ENCODE measurements at regions not wholly inside any gene's neighbourhood (a gene's known extent, or its start where the extent isn't known, plus 50 kb on each side); places are given as distances from the start of the nearest gene placed in this dataset.

DNA sequence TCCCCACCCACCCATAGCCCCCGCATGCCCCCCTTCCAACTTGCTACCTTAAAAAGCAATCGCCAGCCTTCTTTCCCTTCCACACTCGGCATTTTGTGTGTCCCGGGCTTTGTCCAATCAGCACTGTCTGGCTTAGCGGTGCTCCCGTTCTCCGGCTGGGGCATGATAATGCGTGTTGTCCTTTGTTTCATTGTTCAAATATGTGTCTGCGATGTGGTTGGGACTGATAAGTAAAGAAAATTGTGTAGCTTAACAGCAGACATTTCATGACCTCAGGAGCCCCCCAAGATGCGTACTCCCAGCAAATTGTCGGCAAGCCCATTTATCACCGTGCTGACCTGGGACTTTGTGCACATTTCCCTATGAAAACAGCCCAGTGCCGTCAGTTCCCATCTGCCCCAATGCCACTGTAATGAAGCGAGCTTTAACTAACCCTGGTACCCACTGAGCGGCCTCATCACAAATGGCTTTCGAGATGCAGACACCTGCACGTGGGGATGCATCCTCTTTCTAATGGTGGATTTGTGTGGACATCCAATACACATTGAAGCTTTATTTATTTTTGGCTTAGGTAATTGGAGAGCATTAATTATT is 167.0 kb upstream of the E2F8 start:
- no peak for DNase-seq (ENCODE audit: low read depth in 2 of 2, low spot score in 1 of 2)

DNA sequence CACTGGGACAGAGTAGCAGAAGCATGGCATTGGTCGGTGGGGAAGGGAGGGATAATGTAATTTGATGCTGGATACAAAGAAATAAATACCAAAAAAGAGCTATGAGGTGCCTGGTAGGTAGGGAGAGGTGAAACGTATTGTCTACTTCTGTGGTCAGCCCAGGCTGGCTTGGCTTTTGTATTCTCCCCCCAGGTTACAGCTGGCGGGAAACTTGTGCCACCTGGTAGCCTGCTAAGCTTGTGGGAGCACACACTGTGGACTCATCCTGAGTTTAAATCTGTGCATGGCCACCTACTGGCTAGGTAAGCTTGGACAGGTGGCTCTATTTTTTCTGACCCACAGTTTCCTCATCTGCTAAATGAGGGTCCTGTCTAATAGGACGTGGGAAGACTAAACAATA is 165.2 kb upstream of the E2F8 start:
- no peak for DNase-seq (ENCODE audit: low read depth in 2 of 2, low spot score in 1 of 2)

- no peak for DNase-seq (ENCODE audit: low read depth in 2 of 2, low spot score in 1 of 2)
Observed at GRCh38 chr11:19404787-19405186, 164.0 kb upstream of the E2F8 start.

GRCh38 chr11:19403196-19403895 is 162.6 kb upstream of the E2F8 start:
- no peak for DNase-seq (ENCODE audit: low read depth in 2 of 2, low spot score in 1 of 2)

GRCh38 chr11:19400296-19400695 is 159.6 kb upstream of the E2F8 start:
- DNase-seq (ENCODE audit: low read depth in 2 of 2, low spot score in 1 of 2): no peak

DNA sequence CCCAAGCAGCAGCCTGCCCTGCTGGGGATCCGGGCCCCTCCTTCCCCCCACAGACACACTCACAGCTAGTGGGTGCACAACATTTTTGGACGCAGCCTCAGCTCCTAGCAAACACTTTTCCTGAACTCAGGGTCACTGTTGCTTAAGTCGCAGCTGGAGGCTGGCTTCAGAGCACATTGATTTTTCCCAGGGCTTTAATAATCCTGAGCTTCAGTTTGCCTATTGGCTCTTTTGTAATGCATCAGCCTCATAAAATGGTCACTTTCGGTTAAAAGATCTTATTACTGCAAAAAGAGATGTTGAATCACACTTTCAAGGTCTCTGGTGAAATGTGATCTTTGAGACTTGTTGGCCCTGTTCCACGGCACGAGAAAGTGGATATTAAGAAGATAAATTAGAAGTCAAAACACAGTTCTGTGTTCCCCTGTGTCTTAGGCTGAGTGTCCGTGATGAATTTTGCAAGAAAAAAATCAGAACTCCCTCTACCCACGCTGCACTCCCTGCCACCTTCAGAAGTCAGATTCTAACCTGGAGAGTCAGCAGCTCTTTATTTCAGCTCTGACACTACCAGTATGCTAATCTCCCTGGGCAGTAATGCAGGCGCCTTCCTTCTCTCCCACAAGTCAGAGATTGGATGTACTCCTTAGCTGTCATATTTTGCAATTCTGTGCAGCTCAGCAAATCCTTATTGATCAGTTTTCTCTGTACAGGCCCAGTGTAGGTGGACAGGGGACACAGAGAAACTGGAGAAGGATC is 158.2 kb upstream of the E2F8 start:
- no peak for DNase-seq (ENCODE audit: low read depth in 2 of 2, low spot score in 1 of 2)

- DNase-seq (ENCODE audit: low read depth in 2 of 2, low spot score in 1 of 2): no peak
Observed at GRCh38 chr11:19398273-19398672, 157.5 kb upstream of the E2F8 start.

- no peak for DNase-seq (ENCODE audit: low read depth in 2 of 2, low spot score in 1 of 2)
Observed at GRCh38 chr11:19395050-19395449, 154.3 kb upstream of the E2F8 start.

GRCh38 chr11:19394525-19395016 is 153.8 kb upstream of the E2F8 start:
- DNase-seq (ENCODE audit: low read depth in 2 of 2, low spot score in 1 of 2): no peak

DNA sequence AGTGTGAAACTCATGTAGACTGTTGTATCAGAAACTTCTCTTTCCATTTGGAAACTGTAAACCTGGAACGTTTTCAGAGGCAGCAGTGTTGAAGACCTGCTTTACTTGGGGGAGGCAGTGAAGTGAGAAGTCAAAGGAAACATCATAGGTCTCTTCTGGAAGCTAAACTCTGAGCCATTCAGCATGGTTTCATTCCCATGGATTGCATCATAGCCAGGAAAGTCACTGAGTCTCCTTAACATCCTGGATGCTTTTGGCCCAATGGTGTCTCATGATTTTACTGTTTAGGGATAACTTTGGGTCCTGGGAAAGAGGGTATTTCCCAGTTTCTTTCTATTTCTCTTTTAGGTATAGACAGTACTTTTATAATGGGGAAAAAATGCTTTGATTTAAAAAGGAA is 153.2 kb upstream of the E2F8 start:
- DNase-seq (ENCODE audit: low read depth in 2 of 2, low spot score in 1 of 2): no peak

GRCh38 chr11:19392847-19393518 is 152.2 kb upstream of the E2F8 start:
- no peak for DNase-seq (ENCODE audit: low read depth in 2 of 2, low spot score in 1 of 2)

DNA sequence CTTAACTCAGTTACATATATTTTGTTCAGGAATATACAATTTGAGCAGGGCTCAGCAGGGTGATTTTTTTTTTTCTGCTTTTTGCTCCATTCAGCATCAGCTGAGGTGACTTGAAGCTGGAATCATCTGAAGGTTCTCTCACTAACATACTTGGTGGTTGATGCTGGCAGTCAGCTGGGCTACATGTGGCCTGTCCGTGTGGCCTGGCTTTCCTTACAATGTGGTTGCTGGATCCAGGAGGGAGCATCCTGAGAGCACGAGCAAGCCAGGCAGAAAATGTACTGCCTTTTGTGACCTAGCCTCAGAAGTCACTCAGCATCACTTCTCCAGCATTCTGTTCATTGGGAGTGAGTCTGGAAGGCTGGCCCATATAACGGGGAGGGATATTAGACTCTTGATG is 151.6 kb upstream of the E2F8 start:
- no peak for DNase-seq (ENCODE audit: low read depth in 2 of 2, low spot score in 1 of 2)

DNA sequence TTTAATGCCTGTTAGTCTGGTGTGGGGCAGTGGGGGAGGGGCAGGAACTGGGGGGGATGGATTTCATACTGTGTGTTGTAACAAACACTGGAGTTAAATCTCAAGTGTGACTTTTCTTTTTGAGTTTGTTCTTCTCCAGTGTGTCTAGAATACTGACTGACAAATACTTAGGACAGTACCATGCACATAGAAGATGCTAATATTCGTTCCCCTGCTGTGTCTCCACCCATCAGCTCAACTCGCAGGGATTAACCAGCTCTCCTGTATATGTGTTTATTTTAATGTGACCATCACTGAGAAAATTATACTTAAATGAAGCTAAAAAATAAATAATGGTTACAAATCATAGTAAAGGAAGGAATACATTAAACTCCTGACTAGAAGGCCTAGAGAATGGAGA is 150.9 kb upstream of the E2F8 start:
- DNase-seq (ENCODE audit: low read depth in 2 of 2, low spot score in 1 of 2): no peak

- DNase-seq (ENCODE audit: low read depth in 2 of 2, low spot score in 1 of 2): no peak
Observed at GRCh38 chr11:19391026-19391425, 150.3 kb upstream of the E2F8 start.

DNA sequence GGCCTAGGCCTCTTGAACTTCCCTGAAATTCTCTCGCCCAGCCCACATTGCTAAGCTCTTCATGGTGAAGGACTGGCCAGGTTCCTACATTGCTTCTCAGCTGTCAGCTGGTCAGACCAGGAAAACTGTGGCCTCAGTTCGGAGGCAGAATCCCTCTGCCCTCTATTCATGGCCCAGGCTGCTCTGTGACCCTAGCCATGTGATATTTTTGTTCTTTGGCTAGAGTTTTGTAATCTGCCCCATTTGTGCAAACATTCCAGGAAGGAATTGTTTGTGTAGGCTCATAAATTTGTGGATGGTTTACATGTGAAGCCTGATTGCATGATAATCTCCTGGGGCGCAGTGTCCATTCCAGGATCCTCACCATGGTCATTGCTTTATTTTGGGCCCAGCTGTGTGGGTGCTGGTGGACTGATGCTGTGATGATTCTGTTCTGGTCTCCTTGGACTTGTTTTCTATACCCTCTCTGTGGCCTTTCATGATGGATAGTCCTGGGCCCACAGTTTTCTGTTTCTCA is 149.1 kb upstream of the E2F8 start:
- no peak for DNase-seq (ENCODE audit: low read depth in 2 of 2, low spot score in 1 of 2)

DNA sequence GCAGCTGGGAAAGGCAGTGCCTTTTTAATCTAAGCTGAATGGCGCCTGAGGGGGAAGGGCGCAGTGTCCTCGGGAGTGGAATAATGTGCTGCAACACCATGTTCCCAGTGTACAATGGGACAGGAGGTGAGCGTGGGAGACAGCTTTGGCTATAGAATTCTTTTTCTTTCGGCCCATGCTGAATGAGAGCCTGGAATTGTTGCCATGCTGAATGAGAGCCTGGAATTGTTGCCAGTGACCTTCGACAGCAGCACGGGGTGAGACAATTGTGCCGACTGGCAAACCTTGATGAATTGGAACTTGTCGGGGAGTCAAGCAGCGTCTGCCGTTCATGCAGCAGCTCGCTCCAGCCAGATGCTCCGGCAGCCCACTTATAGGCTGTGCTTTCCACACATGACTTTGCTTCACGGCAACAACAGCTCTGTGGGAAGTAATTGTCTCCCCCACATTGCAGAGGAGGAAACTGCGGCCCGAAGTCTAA is 141.4 kb upstream of the E2F8 start:
- DNase-seq (ENCODE audit: low read depth in 2 of 2, low spot score in 1 of 2): no peak

DNA sequence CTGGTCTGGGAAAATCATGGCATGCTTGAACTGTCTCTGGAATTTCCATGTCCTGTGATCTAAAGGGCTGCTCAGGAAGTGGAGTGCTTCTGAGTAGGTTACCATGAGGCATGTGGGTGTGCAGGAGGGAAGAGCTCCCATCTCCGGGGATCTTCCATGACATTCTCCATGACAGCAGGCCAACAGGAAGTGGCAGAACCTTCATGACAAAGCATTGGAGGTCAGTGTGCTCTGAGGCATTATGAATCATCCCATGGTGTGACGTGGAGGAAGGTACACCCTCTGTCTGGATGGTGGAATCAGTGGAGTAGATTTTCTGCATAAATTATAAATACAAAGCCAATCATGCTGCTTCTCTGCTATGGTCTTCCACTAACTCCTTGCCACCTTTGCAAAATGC is 139.6 kb upstream of the E2F8 start:
- no peak for DNase-seq (ENCODE audit: low read depth in 2 of 2, low spot score in 1 of 2)

GRCh38 chr11:19379465-19379864 is 138.7 kb upstream of the E2F8 start:
- DNase-seq (ENCODE audit: low read depth in 2 of 2, low spot score in 1 of 2): no peak

DNA sequence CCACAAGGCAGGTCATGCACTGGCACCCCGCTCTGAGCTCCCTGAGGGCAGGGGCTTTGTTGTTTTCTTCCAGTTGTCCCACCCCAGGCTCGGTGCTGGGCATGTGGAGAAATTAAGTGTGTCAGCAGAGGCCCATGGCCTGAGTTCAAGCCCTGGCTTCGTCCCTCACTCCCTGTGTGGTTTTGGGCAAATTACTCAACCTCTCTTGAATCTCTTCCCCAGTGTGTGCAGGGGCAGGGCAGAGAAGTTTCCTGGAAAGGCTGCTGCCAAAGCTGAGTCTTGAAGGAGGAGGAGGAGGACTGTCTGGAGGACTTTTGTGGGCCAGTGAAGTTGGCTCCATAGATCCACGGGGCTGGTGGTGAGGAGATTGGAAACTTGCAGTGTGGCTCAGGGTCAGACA is 138.1 kb upstream of the E2F8 start:
- no peak for DNase-seq (ENCODE audit: low read depth in 2 of 2, low spot score in 1 of 2)

- no peak for DNase-seq (ENCODE audit: low read depth in 2 of 2, low spot score in 1 of 2)
Observed at GRCh38 chr11:19377881-19378280, 137.1 kb upstream of the E2F8 start.

DNA sequence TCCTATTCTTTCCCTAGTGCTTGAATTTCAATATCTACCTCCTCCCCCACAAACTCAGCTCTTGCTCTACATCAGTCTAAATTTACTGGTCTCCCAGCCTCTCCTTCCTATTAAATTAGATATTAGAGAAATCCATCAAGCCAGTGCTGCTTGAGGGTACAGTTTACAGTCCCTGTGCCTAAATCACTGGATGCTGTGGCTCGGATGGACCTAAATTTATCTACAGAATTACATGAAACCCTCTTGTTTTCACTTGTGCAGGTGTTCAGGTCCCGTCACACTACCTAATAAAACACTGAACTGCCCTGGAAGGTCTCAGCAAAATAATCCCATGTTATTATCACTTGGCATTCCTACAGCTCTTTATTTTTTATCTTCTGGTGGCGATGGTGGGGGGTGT is 134.7 kb upstream of the E2F8 start:
- DNase-seq (ENCODE audit: low read depth in 2 of 2, low spot score in 1 of 2): no peak
